ENCODE measurements at regions not wholly inside any gene's neighbourhood (a gene's known extent, or its start where the extent isn't known, plus 50 kb on each side); places are given as distances from the start of the nearest gene placed in this dataset.
A peak's percentile ranks its signal among the peaks of the same experiment; 100 is the strongest.

- no peak for ATAC-seq (ENCODE audit: insufficient number of reproducible peaks, low FRiP score, low read depth)
Measured at GRCh38 chr5:124604419-124604818, 142.0 kb downstream of the ZNF608 start.

GRCh38 chr5:124602925-124603650 lies 143.4 kb downstream of the ZNF608 start:
- no peaks in the 10 kb centered on the region for H3K27me3 ChIP-seq (replicated peaks; ENCODE audit: insufficient read depth)
- H3K27ac ChIP-seq, result no peak overlapping the region
- ATAC-seq (ENCODE audit: insufficient number of reproducible peaks, low FRiP score, low read depth) (no peak), DNase-seq (ENCODE audit: low spot score) (no peak)
- peaks cover 38 to 41% of the 10 kb centered on the region in 2 donors for H3K4me1 ChIP-seq (ENCODE audit: control insufficient read depth in 1 of 2, low read depth in 2 of 2)
- no peaks in the 10 kb centered on the region for H3K9me3 ChIP-seq
- no peaks in the 10 kb centered on the region for H3K36me3 ChIP-seq
- no peak for TF ChIP-seq CTCF (IDR thresholded peaks at IDR 0.05)
- no peak overlapping the region for H3K4me3 ChIP-seq

More at GRCh38 chr5:124604419-124604818, 142.0 kb downstream of the ZNF608 start:
- H3K4me3 ChIP-seq, result no peak overlapping the region
- H3K27ac ChIP-seq, result peak overlapping the region; percentile 16 to 32
- H3K36me3 ChIP-seq, result no peaks in the 10 kb centered on the region
- no peaks in the 10 kb centered on the region for H3K9me3 ChIP-seq
- H3K4me1 ChIP-seq (ENCODE audit: control insufficient read depth in 1 of 2, low read depth in 2 of 2), result peaks cover 32 to 35% of the 10 kb centered on the region in 2 donors
- DNase-seq (ENCODE audit: low spot score), result no peak
- TF ChIP-seq CTCF (IDR thresholded peaks at IDR 0.05), result no peak
- H3K27me3 ChIP-seq (replicated peaks; ENCODE audit: insufficient read depth), result no peaks in the 10 kb centered on the region

GRCh38 chr5:124599028-124599973 lies 147.1 kb downstream of the ZNF608 start:
- H3K4me3 ChIP-seq, result peak overlapping the region; percentile 22

GRCh38 chr5:124596595-124597421 lies 149.6 kb downstream of the ZNF608 start:
- Histone ChIP-seq H3K9me3 (no peaks in the 10 kb centered on the region), H3K27ac (no peak overlapping the region), H3K27me3 (replicated peaks; ENCODE audit: insufficient read depth) (no peaks in the 10 kb centered on the region), H3K4me3 (no peak overlapping the region), H3K4me1 (ENCODE audit: control insufficient read depth in 1 of 2, low read depth in 2 of 2) (peaks cover 14 to 16% of the 10 kb centered on the region in 2 donors), H3K36me3 (no peaks in the 10 kb centered on the region)
- no peak for DNase-seq (ENCODE audit: low spot score)
- no peak for ATAC-seq (ENCODE audit: insufficient number of reproducible peaks, low FRiP score, low read depth)
- no peak for TF ChIP-seq CTCF (IDR thresholded peaks at IDR 0.05)

More at GRCh38 chr5:124599028-124599973, 147.1 kb downstream of the ZNF608 start:
- DNase-seq (ENCODE audit: low spot score), result no peak
- ATAC-seq (ENCODE audit: insufficient number of reproducible peaks, low FRiP score, low read depth), result no peak
- Histone ChIP-seq H3K9me3 (no peaks in the 10 kb centered on the region), H3K4me1 (ENCODE audit: control insufficient read depth in 1 of 2, low read depth in 2 of 2) (peaks cover 18 to 21% of the 10 kb centered on the region in 2 donors), H3K36me3 (no peaks in the 10 kb centered on the region), H3K27me3 (replicated peaks; ENCODE audit: insufficient read depth) (no peaks in the 10 kb centered on the region), H3K27ac (peak overlapping the region in 1 of 2 donors; percentile 29)
- TF ChIP-seq CTCF (IDR thresholded peaks at IDR 0.05), result no peak

Data from thoracic aorta (tissue), 2 donors.